ENCODE measurements at regions not wholly inside any gene's neighbourhood (a gene's known extent, or its start where the extent isn't known, plus 50 kb on each side); places are given as distances from the start of the nearest gene placed in this dataset.
"Not testable (repeated sequence)": the region's sequence is repeated elsewhere in the genome, so short reads cannot be mapped to it uniquely, and the experiment has no call there.

- no peak for DNase-seq
Measured at GRCh38 chr7:15049157-15049556, 146.6 kb upstream of the DGKB start.

DNA sequence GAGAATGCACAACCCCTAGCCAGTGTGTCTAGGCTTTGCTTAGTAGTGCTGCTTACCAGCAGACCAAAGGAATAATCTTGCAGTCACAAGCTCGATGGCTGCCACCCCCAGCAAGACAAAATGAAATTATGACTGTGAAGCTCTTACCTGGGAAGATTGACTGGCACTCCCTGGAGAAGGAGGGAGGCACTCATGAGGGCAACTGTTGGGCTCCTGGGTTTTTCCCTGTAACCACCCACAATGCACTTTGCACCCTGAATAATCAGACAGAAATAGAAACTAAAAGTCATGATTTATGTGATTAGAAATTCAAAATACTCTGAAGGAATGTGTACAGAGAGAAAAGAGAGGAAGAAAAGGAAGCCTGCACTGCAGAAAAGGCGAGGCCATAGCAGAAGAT is 144.3 kb upstream of the DGKB start:
- no peak for DNase-seq

DNA sequence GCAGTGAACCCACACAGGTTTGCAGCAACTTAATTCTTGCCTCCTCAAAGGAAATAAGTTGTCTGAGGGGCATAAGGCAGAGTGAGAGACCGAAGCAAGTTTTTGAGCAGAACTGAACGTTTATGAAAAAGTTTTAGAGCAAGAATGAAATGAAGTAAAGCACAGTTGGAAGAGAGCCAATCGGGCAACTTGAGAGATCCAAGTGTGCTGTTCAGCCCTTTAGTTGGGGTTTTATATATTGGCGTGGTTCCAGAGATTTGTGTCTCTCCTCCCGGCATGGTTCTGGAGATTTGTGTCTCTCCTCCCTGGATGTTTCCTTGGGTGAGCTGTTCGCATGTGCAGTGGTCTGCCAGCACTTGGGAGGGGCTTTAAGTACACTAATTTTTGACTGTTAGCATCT is 141.4 kb upstream of the DGKB start:
- DNase-seq: no peak

DNA sequence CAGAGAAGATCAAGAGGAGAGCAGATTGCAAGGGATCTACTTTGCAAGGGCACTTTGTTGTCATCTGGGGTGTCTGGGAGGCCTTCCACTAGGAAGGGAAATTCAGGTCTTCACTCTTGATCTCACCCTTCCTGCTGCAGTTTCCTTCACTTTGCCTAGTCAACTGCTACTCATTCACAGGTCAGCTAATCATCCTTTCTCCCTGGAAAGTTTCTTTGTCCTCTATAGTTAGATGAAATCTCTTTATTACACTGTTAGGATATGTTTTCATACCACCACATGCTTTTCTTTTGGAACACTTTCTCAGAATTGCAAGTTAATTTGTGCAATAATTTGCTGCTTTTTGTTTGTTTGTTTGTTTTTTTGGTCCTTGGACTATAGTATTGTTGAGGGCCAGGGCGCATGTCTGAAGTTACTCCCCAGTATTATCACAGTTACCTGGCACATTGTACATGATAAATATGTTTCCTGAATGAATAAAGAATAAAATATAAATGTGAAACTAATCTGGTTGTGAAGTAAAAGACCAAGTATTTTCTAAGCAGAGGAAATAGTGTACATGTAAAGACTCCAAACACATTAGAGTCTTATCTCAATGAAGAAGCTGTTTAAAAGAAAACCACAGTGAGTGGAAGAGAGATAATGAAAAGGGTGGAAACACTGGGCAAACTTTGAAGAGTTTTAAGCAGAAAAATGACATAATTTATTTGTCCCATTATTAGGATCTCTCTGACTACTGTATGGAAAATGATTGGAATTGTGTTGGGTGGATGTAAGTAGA is 139.9 kb upstream of the DGKB start:
- DNase-seq: no peak

- DNase-seq: no peak
Measured at GRCh38 chr7:15041226-15041625, 138.7 kb upstream of the DGKB start.

DNA sequence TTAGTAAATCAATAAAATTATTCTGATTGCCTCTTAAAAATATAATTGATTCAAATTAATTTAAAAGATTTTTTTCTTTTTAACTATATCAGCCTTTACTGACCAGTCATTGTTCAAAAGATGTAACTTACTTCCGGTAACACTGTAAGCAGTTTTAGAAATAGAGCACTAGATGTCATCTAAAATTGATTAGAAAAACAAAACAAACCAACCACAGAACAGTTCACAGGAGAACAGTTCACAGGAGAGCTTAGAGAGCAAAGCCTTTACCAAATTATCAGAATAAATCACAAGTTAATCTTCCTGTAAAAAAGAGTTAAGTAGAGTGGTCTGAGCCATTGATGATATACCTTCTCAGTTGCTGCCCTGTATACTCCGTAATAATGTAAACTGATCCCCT is 133.3 kb upstream of the DGKB start:
- DNase-seq: no peak

DNA sequence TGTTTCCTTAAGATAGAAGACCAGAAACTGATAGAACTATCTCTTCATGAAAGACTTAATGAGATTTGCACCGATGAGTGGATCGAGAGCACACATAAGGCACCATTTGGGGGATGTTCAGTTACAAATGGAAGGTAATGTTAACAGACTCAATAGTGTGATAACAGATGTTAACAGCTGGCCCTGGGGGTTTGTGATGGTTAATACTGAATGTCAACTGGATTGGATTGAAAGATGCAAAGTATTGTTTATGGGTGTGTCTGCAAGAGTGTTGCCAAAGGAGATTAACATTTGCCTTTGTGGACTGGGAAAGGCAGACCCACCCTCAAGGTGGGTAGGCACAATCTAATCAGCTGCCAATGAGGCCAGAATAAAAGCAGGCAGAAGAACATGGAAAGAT is 130.5 kb upstream of the DGKB start:
- DNase-seq: no peak

- no peak for DNase-seq
Measured at GRCh38 chr7:15018981-15019380, 116.4 kb upstream of the DGKB start.

- no peak for DNase-seq
Measured at GRCh38 chr7:15016766-15017165, 114.2 kb upstream of the DGKB start.

DNA sequence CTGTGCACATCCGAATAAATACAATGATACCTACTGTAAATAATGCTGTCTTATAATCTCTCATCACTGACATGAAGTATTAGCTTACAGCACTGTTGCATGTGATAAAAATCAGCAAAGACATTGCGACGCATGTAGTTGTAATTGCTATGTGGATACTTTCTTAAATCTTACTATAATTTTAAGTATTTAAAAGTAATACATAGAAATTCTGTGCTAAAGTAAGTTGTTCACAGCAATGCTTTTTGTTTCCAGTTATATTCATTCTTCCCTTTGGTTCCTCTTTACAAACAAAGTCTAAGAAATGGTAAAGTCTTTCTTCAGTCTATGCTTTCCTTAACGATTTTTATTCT is 113.7 kb upstream of the DGKB start:
- no peak for DNase-seq

DNA sequence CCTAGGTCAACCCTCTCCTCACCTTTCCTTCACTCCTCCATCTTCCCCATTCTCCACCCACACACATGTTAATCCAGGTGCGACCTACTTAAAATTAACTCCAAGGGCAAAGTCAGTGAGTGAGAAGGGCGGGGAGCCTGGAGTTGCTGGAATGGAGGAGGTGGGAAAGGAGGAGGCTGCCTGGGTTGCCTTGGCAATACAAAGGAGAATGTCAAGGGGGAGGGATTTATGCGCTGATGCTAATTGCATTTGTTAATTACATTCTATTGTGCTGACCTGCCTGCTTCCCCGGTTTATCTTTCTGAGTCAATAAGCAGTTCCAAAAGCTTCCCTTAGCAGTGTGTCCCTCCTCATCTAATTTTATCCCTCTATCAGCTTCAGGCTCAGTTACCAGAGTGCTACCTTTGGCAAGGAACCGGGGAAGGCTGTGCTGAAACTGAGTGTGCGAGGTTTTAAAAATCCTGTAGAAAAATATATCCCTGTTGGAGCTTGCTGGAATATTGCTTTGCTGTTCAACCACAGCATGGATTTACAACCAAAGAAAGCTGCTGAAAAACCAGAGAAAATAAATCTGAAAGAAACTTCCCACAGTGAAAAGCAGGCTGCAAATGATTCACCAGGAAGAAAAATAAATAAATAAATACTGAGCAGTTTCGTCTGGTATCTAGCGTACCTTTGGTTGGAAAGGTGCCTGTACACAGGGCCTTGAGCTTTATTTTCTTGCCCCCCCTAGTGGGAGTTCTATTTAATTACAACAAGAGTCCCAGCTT is 113.2 kb upstream of the DGKB start:
- DNase-seq: peak; percentile 87

- no peak for DNase-seq
Measured at GRCh38 chr7:15012135-15012534, 109.6 kb upstream of the DGKB start.

DNA sequence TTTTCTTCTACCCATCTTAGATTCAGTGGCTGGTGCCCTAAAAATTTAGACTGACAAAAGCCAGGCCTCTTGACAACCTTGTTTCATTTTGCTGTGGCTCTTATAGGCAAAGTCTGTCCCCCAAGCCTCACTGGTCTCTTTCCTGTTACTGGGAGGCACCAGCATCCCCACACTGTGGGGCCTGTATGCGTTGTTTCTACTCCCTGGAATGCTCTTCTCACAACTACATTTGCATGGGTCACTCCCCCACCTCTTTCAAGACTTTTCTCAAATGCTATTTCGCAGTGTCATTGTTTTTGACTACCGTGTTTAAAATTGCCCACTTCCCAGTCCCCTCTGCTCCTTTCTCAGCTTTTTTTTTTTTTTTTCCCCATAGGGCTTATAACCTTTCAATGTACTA is 108.7 kb upstream of the DGKB start:
- DNase-seq: no peak

DNA sequence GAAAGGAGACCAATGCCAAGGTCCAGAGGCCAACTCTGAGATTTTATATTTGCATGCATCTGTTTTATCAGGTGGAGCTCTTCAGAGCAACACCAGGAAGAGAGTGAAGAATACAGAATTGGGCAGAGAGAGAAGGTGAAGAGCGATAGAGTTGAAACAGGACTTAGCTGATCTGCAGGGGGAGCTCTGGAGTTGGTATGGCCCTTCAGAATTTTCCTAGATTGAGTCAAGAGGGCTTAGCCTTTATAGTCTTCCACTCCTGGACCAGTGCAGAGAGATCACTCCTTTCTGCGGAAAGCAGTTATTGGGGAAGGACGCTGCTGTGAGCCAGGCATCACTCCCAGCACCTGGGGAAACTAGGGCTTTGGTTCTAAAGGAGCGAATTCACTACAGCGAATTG is 105.0 kb upstream of the DGKB start:
- DNase-seq: no peak

- no peak for DNase-seq
Measured at GRCh38 chr7:15005672-15006071, 103.1 kb upstream of the DGKB start.

- DNase-seq: no peak
Measured at GRCh38 chr7:15000157-15000556, 97.6 kb upstream of the DGKB start.

DNA sequence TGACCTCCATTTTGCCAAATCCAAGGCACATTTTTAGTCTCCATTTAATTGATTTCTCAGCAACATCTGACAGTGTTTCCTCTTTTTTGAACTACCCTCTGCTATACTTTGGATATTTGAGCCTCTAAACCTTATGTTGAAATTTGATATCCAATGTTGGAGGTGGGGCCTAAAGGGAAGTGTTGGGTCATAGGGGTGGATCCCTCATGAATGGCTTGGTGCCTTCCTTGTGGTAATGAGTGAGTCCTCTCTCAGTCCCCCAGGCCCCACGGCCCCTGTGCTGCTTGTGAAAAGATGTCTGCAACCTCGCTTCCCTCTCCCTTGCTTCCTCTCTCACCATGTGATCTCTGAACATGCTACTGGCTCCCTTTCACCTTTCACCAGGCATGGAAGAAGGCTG is 96.8 kb upstream of the DGKB start:
- DNase-seq: no peak

DNA sequence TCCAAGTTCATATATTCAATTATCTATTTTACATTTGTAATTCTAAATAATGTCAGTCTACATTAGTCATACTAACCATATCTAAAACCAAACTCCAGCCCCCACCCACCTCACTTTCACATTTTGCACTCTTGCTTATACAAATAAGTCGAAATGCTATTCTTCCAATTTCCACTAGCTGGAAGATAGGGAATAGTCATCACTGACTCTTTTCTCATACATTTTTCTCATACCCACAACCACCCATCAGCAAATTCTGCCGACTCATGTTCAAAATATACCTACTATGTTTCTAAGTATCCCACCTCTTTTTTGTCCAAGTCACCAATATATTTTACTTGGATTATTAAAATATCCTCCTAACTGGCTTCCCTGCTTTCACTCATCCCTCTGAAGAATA is 93.2 kb upstream of the DGKB start:
- DNase-seq: no peak

DNA sequence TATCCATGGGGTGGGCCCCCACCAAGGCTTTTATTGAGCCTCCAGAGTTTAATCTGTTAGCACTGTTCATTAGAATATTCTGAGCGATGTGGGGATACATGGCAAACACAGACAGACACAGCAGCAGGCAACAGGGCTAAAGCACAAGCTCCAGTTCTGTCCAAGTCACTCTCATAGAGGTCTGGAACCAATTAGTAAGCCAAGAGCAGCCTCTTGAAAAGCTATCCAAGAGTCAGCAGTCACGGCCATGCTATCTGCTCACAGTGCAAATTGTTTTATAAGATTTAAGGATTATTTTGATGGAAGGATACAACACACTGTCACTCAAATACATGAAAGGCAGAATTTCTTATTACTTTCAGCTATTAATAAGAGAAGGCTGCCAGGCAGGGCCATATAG is 86.4 kb upstream of the DGKB start:
- DNase-seq: no peak

DNA sequence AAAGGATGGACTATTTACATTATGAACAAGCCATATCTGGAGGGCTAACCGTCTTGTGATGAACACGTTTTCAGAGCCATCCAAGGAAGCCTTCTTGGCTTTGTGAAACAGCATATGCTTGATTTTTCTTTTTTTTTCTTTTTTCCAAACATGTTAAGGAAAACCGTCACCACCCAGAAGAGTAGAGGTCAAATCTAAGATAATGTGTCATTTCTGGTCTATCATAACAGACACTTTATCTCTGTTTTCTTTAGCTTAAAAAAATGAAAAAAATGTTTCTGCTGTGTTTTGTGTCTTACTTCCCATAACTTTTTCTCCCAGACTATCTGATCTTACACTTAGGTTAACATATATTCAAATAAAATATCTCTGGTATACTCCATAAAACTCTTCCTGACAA is 76.1 kb upstream of the DGKB start:
- no peak for DNase-seq

- no peak for DNase-seq
Measured at GRCh38 chr7:14974688-14975087, 72.1 kb upstream of the DGKB start.

- no peak for DNase-seq
Measured at GRCh38 chr7:14973712-14974428, 71.3 kb upstream of the DGKB start.

DNA sequence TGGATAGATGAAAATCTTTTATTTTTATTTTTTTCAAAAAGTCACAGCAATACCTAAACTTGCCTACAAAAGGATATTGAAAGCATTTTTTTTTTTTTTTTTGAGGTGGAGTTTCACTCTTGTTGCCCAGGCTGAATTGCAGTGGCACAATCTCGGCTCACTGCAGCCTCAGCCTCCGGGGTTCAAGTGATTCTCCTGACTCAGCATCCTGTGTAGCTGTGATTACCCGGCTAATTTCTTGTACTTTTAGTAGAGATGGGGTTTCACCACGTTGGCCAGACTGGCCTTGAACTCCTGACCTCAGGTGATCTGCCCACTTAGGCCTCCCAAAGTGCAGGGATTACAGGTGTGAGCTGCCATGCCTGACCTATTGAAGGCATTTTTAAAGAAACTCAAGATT is 69.1 kb upstream of the DGKB start:
- not testable (repeated sequence) for DNase-seq

DNA sequence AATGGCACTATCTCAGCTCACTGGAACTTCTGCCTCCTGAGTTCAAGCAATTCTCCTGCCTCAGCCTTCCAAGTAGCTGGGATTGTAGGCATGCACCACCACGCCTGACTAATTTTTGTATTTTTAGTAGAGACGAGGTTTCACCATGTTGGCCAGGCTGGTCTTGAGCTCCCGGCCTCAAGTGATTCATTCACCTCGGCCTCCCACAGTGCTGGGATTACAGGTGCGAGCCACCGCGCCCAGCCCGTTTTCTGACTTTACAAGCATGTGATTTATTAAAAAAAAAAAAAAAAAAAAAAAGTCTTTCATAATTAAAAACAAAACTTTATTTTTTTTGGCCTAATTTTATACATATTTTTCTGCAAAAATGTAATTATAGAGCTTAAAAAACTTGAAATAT is 64.8 kb upstream of the DGKB start:
- not testable (repeated sequence) for DNase-seq

Data from NCI-H1436 treated with DMSO at 0.1 percent for 48 hours (cell line).